Hepatocyte (in vitro differentiated cells): ENCODE measurements at regions not wholly inside any gene's neighbourhood (a gene's known extent, or its start where the extent isn't known, plus 50 kb on each side); places are given as distances from the start of the nearest gene placed in this dataset.

ENCODE experiments used
- EZH2 ChIP-seq: fragments of 200-600 bp; sonication (generic); IDR thresholded peaks from 2 replicates; pipeline ENCODE4 v1.6.1; 2016; ENCODE audit warnings: antibody characterized with exemption, mild to moderate bottlenecking, borderline replicate concordance
- EZH2phosphoT487 ChIP-seq: fragments of 200-600 bp; sonication (generic); IDR thresholded peaks from one replicate; pipeline ENCODE4 v1.6.1; 2018; ENCODE audit warnings: antibody characterized with exemption, mild to moderate bottlenecking, low read depth, moderate library complexity; ENCODE audit not compliant: unreplicated experiment, severe bottlenecking
- TF ChIP-seq, protein P1 (sequence below): fragments of 200-600 bp; sonication (generic); IDR thresholded peaks from 2 replicates; pipeline ENCODE4 v1.5.1; 2016; ENCODE audit warnings: antibody characterized with exemption, mild to moderate bottlenecking; ENCODE audit not compliant: poor library complexity

DNA sequence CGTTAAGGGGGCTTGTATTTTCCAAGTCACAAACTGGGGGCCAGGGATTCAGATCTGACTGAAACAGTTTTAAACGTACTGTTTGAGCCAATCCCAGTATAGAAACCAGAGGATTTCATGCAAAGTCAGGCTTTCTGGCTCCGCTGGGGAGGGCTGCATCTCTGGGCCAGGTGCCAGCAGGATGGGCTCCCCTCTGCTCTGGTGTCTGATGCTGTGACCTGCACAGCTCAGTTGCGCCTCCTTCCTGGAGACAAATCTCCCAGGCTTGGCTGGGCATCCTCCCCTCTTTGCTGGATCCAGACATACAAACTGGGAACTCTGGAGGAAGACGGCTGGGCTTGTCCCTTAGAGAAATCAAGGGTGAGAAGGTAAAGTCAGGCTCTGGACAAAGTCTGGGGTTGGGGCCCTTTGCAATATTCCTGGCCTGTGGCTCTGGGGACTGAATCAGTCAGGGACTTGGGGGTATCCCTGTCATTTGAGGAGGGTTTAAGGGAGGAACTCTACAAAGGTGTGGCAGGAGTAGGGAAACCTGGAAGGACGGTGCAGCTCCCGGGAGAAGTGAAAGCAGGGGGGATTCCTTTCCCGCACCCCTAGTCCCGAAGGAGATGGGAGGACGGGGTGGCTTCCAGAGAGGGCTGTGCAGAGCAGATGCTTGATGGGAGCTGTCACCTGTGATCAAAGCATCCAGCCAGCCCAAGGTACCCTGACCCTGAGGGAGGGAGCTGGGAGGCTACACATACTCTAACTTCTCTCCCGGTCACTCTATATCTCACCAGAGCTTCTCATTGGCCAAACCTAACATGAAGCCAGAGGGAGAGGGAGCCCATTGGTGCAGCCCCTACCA is 114.8 kb upstream of the ATP2B2 start:
- TF ChIP-seq, protein P1, sequence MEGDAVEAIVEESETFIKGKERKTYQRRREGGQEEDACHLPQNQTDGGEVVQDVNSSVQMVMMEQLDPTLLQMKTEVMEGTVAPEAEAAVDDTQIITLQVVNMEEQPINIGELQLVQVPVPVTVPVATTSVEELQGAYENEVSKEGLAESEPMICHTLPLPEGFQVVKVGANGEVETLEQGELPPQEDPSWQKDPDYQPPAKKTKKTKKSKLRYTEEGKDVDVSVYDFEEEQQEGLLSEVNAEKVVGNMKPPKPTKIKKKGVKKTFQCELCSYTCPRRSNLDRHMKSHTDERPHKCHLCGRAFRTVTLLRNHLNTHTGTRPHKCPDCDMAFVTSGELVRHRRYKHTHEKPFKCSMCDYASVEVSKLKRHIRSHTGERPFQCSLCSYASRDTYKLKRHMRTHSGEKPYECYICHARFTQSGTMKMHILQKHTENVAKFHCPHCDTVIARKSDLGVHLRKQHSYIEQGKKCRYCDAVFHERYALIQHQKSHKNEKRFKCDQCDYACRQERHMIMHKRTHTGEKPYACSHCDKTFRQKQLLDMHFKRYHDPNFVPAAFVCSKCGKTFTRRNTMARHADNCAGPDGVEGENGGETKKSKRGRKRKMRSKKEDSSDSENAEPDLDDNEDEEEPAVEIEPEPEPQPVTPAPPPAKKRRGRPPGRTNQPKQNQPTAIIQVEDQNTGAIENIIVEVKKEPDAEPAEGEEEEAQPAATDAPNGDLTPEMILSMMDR, result no peak
- no peak for TF ChIP-seq EZH2
- no peak for TF ChIP-seq EZH2phosphoT487
